Sigmoid colon (tissue), 3 donors: ENCODE measurements at regions not wholly inside any gene's neighbourhood (a gene's known extent, or its start where the extent isn't known, plus 50 kb on each side); places are given as distances from the start of the nearest gene placed in this dataset.

ENCODE experiments used
- CTCF ChIP-seq, 4 experiments: fragments of 450-650 bp in 3 of 4; fragments of 200-600 bp in 1 of 4; IDR thresholded peaks; one replicate each; pipeline ENCODE4 v1.5.1; 2016 to 2019; ENCODE audit warnings: antibody characterized with exemption in 4 of 4, mild to moderate bottlenecking in 3 of 4, moderate library complexity in 2 of 4
- POLR2A ChIP-seq, 2 donors: fragments of 450-650 bp; IDR thresholded peaks; one replicate each; pipeline ENCODE4 v1.6.1; 2016; ENCODE audit warnings: antibody characterized with exemption in 2 of 2, mild to moderate bottlenecking in 2 of 2, moderate library complexity in 2 of 2

- TF ChIP-seq CTCF (IDR thresholded peaks at IDR 0.05) (no peak), POLR2A (IDR thresholded peaks at IDR 0.05) (no peak)
These were observed 174.6 kb upstream of the DAPK1 start for GRCh38 chr9:87322840-87323635.
